ENCODE measurements at regions not wholly inside any gene's neighbourhood (a gene's known extent, or its start where the extent isn't known, plus 50 kb on each side); places are given as distances from the start of the nearest gene placed in this dataset.

DNA sequence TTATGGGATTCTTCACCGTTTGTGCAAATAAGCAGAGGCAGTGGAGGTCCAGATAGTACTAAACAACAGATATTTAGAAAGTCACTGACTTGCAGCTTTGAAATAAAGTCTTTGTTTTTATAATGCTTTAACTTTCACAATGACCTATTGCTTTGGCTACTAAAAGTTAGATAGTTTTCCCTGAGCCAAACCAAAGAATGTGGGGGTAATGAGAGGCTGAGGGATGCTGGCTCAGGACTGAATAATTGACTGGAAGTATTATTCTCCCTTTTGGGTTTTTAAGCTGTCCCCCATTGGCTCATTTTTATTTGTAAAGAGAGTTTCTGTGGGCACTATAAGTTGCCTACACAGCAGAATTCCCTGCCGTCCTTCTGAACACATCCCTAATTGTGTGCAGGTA, 99.2 kb upstream of the ACTBL2 start:
- H3K27ac ChIP-seq: no peak overlapping the region
- TF ChIP-seq, protein P1, sequence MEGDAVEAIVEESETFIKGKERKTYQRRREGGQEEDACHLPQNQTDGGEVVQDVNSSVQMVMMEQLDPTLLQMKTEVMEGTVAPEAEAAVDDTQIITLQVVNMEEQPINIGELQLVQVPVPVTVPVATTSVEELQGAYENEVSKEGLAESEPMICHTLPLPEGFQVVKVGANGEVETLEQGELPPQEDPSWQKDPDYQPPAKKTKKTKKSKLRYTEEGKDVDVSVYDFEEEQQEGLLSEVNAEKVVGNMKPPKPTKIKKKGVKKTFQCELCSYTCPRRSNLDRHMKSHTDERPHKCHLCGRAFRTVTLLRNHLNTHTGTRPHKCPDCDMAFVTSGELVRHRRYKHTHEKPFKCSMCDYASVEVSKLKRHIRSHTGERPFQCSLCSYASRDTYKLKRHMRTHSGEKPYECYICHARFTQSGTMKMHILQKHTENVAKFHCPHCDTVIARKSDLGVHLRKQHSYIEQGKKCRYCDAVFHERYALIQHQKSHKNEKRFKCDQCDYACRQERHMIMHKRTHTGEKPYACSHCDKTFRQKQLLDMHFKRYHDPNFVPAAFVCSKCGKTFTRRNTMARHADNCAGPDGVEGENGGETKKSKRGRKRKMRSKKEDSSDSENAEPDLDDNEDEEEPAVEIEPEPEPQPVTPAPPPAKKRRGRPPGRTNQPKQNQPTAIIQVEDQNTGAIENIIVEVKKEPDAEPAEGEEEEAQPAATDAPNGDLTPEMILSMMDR (conservative IDR thresholded peaks at IDR 0.05): no peak

DNA sequence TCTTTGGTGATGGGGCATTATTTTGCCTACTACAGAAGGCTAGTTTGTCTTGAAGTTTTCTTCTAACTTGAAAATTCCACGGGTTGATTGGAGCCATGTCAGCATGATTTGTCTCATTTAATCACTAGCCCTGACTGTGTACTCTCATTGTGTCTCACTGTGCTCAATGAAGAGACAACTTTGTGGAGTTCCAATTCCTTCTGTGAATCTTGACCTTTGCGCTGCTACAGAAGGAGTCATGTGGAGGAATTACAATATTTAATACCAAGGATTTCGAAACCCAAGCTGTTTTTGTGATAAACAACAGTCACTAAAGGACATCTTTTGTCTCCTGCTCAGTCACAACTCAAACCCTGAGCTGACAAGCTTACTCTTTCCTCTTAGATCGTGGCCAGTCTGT, 98.6 kb upstream of the ACTBL2 start:
- TF ChIP-seq, protein P1 (conservative IDR thresholded peaks at IDR 0.05): no peak
- no peak overlapping the region for H3K27ac ChIP-seq

DNA sequence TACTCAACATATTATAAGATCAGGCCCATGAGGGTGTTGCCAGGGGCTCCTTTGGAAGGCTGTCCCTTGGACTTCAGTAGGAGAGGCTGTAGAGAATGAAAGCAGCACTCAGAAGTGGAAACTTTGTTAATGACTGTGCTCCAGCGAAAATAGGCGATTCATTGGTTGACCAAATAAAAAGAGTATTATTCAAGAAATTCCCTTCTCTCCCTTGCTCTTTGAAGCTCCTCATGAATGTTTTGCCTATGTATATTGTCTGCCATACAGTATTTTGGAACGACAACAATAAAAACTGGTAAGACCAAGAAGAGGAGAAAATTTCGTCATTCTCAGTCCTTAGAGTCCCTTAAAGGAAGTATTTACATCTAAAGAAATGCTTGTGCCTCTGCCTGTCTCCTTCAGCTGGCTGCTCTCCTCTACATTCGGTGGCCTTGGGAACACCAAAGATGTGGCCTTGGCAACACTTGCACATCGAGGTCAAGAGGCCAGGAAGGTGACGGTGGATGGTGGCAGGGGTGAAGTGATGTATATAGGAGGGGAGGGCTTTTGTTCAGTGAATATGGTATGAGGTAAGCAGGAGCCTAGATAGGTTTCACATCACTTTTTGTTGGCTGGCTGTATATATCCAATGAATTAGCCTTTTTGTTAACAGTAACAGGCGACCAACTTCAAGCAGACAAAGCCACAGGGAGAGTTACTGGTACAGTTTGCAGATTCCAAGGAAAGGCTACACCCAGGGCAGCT, 95.0 kb upstream of the ACTBL2 start:
- TF ChIP-seq, protein P1 (conservative IDR thresholded peaks at IDR 0.05): no peak

DNA sequence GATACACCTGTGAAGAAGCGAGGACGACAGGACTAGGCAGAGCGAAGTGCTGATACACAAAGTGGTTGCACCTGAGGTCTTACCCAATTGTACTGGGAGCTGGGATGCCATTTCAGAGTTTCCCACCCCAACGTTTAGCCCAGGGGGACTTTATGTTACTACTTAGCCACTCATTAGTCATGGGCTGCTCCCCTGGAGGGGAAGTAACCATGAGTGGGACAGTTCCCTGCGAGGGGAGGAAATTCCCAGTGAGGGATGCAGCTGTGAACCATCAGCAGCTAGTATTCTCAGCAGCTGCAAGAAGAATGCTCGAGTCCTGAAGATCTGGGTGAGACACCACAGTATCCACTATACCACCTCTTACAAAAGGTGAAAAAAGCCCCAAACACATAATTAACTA, 93.7 kb upstream of the ACTBL2 start:
- no peak overlapping the region for H3K27ac ChIP-seq
- TF ChIP-seq, protein P1 (conservative IDR thresholded peaks at IDR 0.05): no peak

More for the DNA sequence above, 95.0 kb upstream of the ACTBL2 start:
- H3K27ac ChIP-seq: no peak overlapping the region

DNA sequence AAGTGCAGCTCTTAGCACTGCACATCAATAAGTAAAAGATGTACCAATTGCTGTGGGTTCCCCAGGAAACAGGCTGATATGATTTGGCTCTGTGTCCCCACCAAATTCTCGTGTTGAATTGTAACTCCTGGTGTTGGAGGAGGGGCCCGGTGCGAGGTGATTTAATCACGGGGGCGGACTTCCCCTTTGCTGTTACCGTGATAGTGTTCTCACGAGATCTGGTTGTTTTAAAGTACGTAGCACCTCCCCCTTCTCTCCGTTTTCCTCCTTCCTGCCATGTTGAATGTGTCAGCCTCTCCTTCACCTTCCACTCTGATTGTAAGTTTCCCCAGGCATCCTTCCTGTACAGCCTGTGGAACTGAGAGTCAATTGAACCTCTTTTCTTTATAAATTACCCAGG, 93.2 kb upstream of the ACTBL2 start:
- TF ChIP-seq, protein P1 (conservative IDR thresholded peaks at IDR 0.05): no peak
- H3K27ac ChIP-seq: no peak overlapping the region

DNA sequence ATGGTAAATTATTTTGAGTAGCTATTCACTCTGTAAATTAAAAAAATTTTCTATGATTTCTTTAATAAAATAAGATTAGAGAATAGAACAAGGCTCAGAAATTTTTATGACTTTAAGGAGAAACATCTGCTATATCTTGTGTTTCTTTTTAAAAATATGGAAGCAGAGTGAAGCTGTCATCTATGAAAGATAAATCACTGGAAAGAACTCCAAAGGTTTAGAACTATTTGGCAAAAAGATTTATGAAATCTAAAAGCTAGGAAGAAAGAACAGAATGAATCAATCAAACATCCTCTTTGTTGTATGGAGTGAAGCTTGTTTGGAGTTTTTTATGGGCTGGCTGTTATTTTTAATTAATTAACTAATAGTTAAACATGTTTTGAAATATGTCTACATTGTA, 89.8 kb upstream of the ACTBL2 start:
- no peak overlapping the region for H3K27ac ChIP-seq
- TF ChIP-seq, protein P1 (conservative IDR thresholded peaks at IDR 0.05): no peak

DNA sequence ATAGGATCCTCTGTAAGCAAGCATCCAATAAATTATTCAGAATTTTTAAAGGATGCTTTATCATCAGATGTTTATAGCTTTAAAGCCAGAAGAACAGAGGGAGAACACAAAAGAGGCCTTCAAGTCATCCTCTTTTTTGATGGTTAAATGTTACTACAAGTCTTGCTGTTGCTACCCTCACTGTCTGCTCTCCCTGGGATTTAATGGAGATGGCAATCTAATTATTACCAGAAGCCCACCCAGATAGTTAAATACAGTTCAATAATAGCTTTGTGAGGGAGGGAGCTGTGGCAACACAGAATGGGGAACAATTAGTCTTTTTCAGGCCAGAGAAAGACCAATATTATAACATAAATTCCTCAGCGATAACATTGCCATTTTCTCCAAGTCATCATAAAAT, 87.0 kb upstream of the ACTBL2 start:
- TF ChIP-seq, protein P1 (conservative IDR thresholded peaks at IDR 0.05): no peak
- no peak overlapping the region for H3K27ac ChIP-seq
